Activated CD8-positive, alpha-beta T cell treated with anti-CD3 and anti-CD28 coated beads for 36 hours (primary cell): ENCODE measurements at regions not wholly inside any gene's neighbourhood (a gene's known extent, or its start where the extent isn't known, plus 50 kb on each side); places are given as distances from the start of the nearest gene placed in this dataset.

ENCODE experiments used
- ATAC-seq: fragments of 200-7000 bp; cut with Tn5 transposase; one replicate; pipeline ENCODE4 v1.10.0; 2021; ENCODE audit warnings: mild to moderate bottlenecking, moderate library complexity
- CTCF ChIA-PET: fragments of 350-600 bp; sonication (Branson Sonifier 250); formaldehyde crosslinking; loops from one replicate; lab custom pipeline; 2021; ENCODE audit warnings: antibody characterized with exemption; lab: Charles Lee
- POLR2A ChIA-PET: fragments of 350-600 bp; sonication (Branson Sonifier 250); formaldehyde crosslinking; loops from one replicate; lab custom pipeline; 2021; ENCODE audit warnings: antibody characterized with exemption; lab: Charles Lee
- DNase-seq: peaks from one replicate; pipeline ENCODE4 v3.0.0-alpha.2; 2020
- H3K27ac Mint-ChIP-seq: one replicate; pipeline ENCODE4 v1.8.0; 2021; ENCODE audit warnings: mild to moderate bottlenecking, mixed read lengths
- H3K27me3 Mint-ChIP-seq: one replicate; pipeline ENCODE4 v1.8.0; 2021; ENCODE audit warnings: mixed read lengths
- H3K36me3 Mint-ChIP-seq: one replicate; pipeline ENCODE4 v1.8.0; 2021; ENCODE audit warnings: low read depth, mixed read lengths
- H3K4me1 Mint-ChIP-seq: one replicate; pipeline ENCODE4 v1.8.0; 2021; ENCODE audit warnings: low read depth, mixed read lengths
- H3K4me3 Mint-ChIP-seq: one replicate; pipeline ENCODE4 v1.8.0; 2021; ENCODE audit warnings: mild to moderate bottlenecking, moderate library complexity, mixed read lengths
- H3K9me3 Mint-ChIP-seq: one replicate; pipeline ENCODE4 v1.8.0; 2021; ENCODE audit warnings: mixed read lengths
- intact Hi-C: fragments of 100-400 bp; cut with micrococcal nuclease; formaldehyde crosslinking; loops from one replicate; pipeline ENCODE4 v1.10.0; 2022
- TF ChIP-seq, protein P1 (sequence below): fragments of 200-600 bp; IDR thresholded peaks from one replicate; pipeline ENCODE4 v1.8.0; 2022; ENCODE audit warnings: antibody characterized with exemption, mild to moderate bottlenecking

DNA sequence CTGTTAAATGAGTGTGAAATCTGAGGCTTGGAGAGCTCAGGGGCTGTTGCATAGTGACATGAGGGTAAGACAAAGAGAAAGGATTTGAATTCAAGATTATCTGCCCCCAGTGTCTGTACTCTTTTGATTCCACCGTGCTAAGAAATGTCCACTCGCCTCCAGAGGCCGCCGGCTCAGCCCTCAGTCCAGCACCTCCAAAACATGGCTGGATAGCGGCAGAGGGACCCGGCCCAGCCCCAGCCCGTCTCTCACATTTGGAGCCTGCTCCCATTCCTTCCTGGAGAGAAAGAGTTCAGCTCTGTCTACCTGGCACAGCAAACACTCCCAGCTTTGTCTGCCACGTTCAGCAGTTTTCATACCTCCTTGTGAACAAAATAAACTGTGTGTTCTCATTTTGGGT is 84.8 kb upstream of the IQSEC1 start:
- Mint-ChIP-seq H3K27me3 (no peaks in the 10 kb centered on the region), H3K36me3 (peaks cover 3% of the 10 kb centered on the region), H3K4me1 (no peaks in the 10 kb centered on the region), H3K4me3 (no peak overlapping the region), H3K27ac (no peak overlapping the region), H3K9me3 (peaks cover 12% of the 10 kb centered on the region)
- intact Hi-C loops, result no loop called here
- DNase-seq (no peak), ATAC-seq (no peak)
- ChIA-PET CTCF (no interaction called here), POLR2A (no interaction called here)
- TF ChIP-seq, protein P1, sequence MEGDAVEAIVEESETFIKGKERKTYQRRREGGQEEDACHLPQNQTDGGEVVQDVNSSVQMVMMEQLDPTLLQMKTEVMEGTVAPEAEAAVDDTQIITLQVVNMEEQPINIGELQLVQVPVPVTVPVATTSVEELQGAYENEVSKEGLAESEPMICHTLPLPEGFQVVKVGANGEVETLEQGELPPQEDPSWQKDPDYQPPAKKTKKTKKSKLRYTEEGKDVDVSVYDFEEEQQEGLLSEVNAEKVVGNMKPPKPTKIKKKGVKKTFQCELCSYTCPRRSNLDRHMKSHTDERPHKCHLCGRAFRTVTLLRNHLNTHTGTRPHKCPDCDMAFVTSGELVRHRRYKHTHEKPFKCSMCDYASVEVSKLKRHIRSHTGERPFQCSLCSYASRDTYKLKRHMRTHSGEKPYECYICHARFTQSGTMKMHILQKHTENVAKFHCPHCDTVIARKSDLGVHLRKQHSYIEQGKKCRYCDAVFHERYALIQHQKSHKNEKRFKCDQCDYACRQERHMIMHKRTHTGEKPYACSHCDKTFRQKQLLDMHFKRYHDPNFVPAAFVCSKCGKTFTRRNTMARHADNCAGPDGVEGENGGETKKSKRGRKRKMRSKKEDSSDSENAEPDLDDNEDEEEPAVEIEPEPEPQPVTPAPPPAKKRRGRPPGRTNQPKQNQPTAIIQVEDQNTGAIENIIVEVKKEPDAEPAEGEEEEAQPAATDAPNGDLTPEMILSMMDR, result no peak

DNA sequence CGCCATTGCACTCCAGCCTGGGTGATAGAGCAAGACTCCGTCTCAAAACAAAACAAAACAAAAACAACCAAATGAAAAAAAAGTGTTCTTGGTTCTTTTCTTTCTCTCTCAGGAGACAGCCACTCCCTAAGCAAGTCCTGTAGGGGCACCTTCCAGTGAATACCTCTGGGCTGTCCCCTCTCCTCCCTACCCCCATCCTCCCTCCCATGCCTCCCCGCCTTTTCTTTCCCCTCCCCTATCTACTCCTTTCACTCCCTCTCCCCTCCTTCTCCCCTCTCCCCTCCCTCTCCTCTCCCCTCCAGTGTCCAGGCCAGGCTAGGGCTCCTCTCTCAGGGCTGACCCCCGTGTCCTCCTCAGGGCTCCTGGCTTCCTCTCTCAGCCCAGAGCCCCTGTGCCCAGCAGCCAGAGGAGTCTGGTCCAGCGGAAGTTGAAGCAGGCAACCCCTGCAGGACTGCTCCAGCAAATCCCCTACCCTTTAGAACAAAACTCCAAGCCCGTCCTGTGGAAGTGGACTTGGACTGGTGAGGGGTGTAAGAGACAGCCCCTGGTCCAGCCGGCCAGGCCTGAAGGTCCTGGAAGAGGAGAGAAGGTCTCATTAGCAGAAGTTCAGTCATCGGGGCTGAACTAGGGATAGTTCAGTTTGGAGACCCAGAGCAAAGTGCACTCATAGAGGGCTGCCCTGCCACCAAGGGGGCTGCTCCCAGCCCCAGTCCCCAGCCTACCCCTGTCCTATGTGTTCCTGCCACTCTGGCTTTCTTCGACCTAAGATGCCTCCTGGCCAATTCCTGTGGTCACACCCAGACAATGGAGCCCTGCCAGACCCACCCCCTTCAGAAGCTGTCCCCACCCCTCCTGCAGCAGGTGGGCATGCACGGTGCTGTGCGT is 79.8 kb upstream of the IQSEC1 start:
- no peaks in the 10 kb centered on the region for H3K27me3 Mint-ChIP-seq
- intact Hi-C loops, result no loop called here
- CTCF ChIA-PET, result no interaction called here

DNA sequence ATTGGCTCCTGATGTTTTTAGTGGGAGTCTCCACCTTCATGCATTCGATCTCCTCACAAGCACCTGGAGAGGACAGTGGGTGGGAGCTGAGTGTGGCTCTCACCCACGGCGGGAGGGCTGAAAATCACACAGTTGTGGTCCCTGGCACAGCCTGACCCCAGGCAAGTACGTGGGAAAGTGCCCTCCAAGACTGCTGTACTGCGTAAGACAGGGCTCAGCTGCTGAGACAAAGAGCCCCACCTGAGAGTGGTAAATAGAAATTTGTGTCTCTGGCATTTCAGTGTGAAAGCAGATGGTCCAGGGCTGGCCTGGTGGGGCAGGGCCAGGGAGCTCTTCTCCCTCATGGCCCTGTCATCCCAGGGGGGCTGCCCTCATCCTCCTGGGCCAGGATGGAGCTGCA is 77.4 kb upstream of the IQSEC1 start:
- ChIA-PET CTCF (no interaction called here), POLR2A (no interaction called here)
- TF ChIP-seq, protein P1, result no peak
- no peaks in the 10 kb centered on the region for H3K27me3 Mint-ChIP-seq
- ATAC-seq, result no peak
- H3K36me3 Mint-ChIP-seq, result peaks cover 3% of the 10 kb centered on the region
- intact Hi-C loops, result no loop called here
- no peak overlapping the region for H3K4me3 Mint-ChIP-seq
- H3K4me1 Mint-ChIP-seq, result peaks cover 4% of the 10 kb centered on the region
- DNase-seq, result no peak
- H3K27ac Mint-ChIP-seq, result no peak overlapping the region
- H3K9me3 Mint-ChIP-seq, result peaks cover 8% of the 10 kb centered on the region

More for the DNA sequence above, 79.8 kb upstream of the IQSEC1 start:
- peaks cover 12% of the 10 kb centered on the region for H3K9me3 Mint-ChIP-seq
- no peak overlapping the region for H3K4me3 Mint-ChIP-seq
- ATAC-seq, result no peak
- POLR2A ChIA-PET, result no interaction called here
- TF ChIP-seq, protein P1, result no peak
- H3K27ac Mint-ChIP-seq, result no peak overlapping the region
- no peak for DNase-seq
- H3K4me1 Mint-ChIP-seq, result peaks cover 4% of the 10 kb centered on the region
- H3K36me3 Mint-ChIP-seq, result peaks cover 3% of the 10 kb centered on the region

DNA sequence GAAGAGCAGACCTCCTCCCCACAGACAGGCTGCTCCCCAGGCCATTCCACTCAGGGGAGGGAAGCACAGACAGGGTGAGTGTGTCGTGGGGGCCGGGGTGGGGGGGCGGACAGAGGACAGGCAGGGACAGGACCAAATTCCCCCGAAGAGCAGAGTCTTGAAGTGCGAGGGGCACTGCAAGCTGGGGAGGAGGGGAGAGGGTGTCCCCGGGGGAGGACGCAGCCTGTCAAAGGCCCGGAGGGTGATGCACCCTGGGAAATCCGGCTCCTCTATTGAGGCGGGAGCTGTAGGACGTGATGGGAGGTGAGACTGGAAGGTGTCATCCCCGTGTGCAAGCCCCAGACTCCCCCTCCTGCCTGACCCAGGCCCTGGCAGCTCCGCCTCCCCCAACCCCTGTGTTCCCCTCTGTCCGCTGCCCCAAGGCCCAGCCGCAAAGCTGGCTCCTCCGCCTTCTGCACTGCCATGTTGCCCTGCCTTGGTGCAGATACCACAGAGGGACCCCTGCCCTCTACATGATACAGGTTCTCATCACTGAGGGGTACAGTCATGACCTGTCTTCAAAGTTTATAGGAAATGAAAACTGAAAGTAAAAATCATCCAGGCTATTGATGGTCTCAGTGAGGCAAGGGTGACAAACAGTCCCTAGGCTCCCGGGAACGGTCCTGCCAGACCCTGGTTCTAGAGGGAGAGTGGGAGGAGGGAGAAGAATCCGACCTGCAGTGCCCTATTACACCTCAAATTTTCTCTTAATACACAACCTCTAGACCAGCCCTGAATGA is 76.3 kb upstream of the IQSEC1 start:
- DNase-seq (no peak), ATAC-seq (peak; percentile 70)
- Mint-ChIP-seq H3K4me1 (peaks cover 4% of the 10 kb centered on the region), H3K27ac (peak overlapping the region; percentile 83), H3K9me3 (peaks cover 1% of the 10 kb centered on the region), H3K36me3 (no peaks in the 10 kb centered on the region), H3K27me3 (no peaks in the 10 kb centered on the region), H3K4me3 (no peak overlapping the region)
- intact Hi-C loops, result no loop called here
- TF ChIP-seq, protein P1, result no peak
- POLR2A ChIA-PET, result no interaction called here
- CTCF ChIA-PET, result no interaction called here
